ENCODE measurements at regions not wholly inside any gene's neighbourhood (a gene's known extent, or its start where the extent isn't known, plus 50 kb on each side); places are given as distances from the start of the nearest gene placed in this dataset.

- no TSS peak for BruUV-seq (replicated peaks)
- H3K4me3 ChIP-seq = no peak overlapping the region
- no peak for DNase-seq (ENCODE audit: extremely low read depth in 1 of 4, low spot score in 3 of 4)
Observed at GRCh38 chr9:99377790-99378775, 156.0 kb downstream of the SEC61B start.

More at GRCh38 chr9:99377790-99378775, 156.0 kb downstream of the SEC61B start:
- Histone ChIP-seq H2AFZ (ENCODE audit: low read depth, low read length) (no peak overlapping the region), H3K79me2 (ENCODE audit: control insufficient read depth, insufficient read depth, low read length) (no peaks in the 10 kb centered on the region), H3K9me3 (replicated peaks; ENCODE audit: control insufficient read depth, insufficient read depth, low read depth, low read length) (no peaks in the 10 kb centered on the region), H4K20me1 (replicated peaks; ENCODE audit: control insufficient read depth, insufficient read depth, low read length) (no peaks in the 10 kb centered on the region), H3K27me3 (ENCODE audit: control insufficient read depth in 2 of 2, insufficient read depth in 2 of 2, low read length in 2 of 2) (peaks cover 9 to 10% of the 10 kb centered on the region in 2 experiments; a peak in 4 of 5 replicates), H3K4me1 (replicated peaks in 1 of 2; ENCODE audit: control insufficient read depth in 2 of 2, insufficient read depth in 2 of 2, low read length in 2 of 2) (no peaks in the 10 kb centered on the region), H3K9ac (ENCODE audit: insufficient read depth in 1 of 2, low read depth in 2 of 2, low read length in 2 of 2) (no peak overlapping the region), H3K36me3 (ENCODE audit: control insufficient read depth, insufficient read depth, low read length) (no peaks in the 10 kb centered on the region), H3K9me1 (ENCODE audit: control insufficient read depth, insufficient read depth, low read length) (no peaks in the 10 kb centered on the region), H3K27ac (ENCODE audit: extremely low read depth, low read depth, low read length) (no peak overlapping the region), H3K4me2 (ENCODE audit: insufficient read depth, low read length) (no peak overlapping the region)
- 4% methylated on average over 10 of the region's 10 CpGs for WGBS (ENCODE audit: insufficient coverage, low coverage, missing lambda C conversion rate)
- ChIA-PET POLR2A (interaction anchor here (1.0 to 1.1 kb wide), 2 partner anchors 16 to 18 kb away, joined by 3 to 4 read pairs; no protein-coding TSS in a partner anchor), CTCF (ENCODE audit: low intra/inter-chr PET ratio) (no interaction called here)
- no peak for FAIRE-seq
- in situ Hi-C loops (cut with MboI) (no loop called here), intact Hi-C loops (cut with micrococcal nuclease) (no loop called here)
- ATAC-seq = no peak
- TF ChIP-seq ZNF316 (IDR thresholded peaks at IDR 0.05) (peak; percentile 68), MAFG (tag; conservative IDR thresholded peaks at IDR 0.05) (peak; percentile 47; the same call in 1 of the 2 replicates), SAFB (IDR thresholded peaks at IDR 0.05; ENCODE audit: borderline replicate concordance, low read depth, low read length) (no peak), RFX5 (IDR thresholded peaks at IDR 0.05; ENCODE audit: low read depth, low read length) (no peak), AFF1 (IDR thresholded peaks at IDR 0.05; ENCODE audit: low read depth in 1 of 2, partially characterized antibody in 2 of 2) (no peak)
